Prostate gland (tissue), 2 donors: ENCODE measurements at regions not wholly inside any gene's neighbourhood (a gene's known extent, or its start where the extent isn't known, plus 50 kb on each side); places are given as distances from the start of the nearest gene placed in this dataset.

Experiments used
- DNase-seq: peaks from one replicate; pipeline ENCODE4 v3.0.0-alpha.2; 2019; ENCODE audit warnings: low spot score
- H3K27ac ChIP-seq, 2 donors: fragments of 200-600 bp; sonication (generic); 2 replicates each; pipeline ENCODE4 v1.5.1; 2017 to 2019
- H3K27me3 ChIP-seq: fragments of 200-600 bp; sonication (generic); replicated peaks from 2 replicates; pipeline ENCODE4 v1.5.1; 2019; ENCODE audit not compliant: insufficient read depth
- H3K36me3 ChIP-seq, 2 donors: fragments of 200-600 bp; sonication (generic); 1 replicate in 1 of 2; 2 replicates in 1 of 2; pipeline versions ENCODE4 v1.5.1 to v1.8.1; 2017 to 2019
- H3K4me1 ChIP-seq: fragments of 200-600 bp; sonication (generic); replicated peaks from 2 replicates; pipeline ENCODE4 v1.5.1; 2019
- H3K4me3 ChIP-seq, 2 donors: fragments of 200-600 bp; sonication (generic); 2 replicates each; pipeline ENCODE4 v1.5.1; 2017 to 2019
- H3K9me3 ChIP-seq: fragments of 200-600 bp; sonication (generic); 2 replicates; pipeline ENCODE4 v1.5.1; 2017
- CTCF ChIP-seq, 4 experiments: fragments of 200-600 bp in 2 of 4; fragments of 450-650 bp in 2 of 4; sonication (generic) in 2 of 4; IDR thresholded peaks; 1 replicate in 3 of 4; 2 replicates in 1 of 4; pipeline ENCODE4 v1.5.1; 2016 to 2019; ENCODE audit warnings: antibody characterized with exemption in 4 of 4, mild to moderate bottlenecking in 2 of 4, moderate library complexity in 2 of 4
- POLR2A ChIP-seq: fragments of 450-650 bp; IDR thresholded peaks from one replicate; pipeline ENCODE4 v1.6.1; 2016; ENCODE audit warnings: antibody characterized with exemption, mild to moderate bottlenecking
- POLR2AphosphoS5 ChIP-seq: sonication (generic); formaldehyde crosslinking; IDR thresholded peaks from one replicate; pipeline ENCODE4 v1.6.1; 2017; ENCODE audit warnings: antibody characterized with exemption
- WGBS: methylation state at CpG from one replicate; pipeline ENCODE4 v1.1.5; 2018; 5-methylcytosine and 5-hydroxymethylcytosine counted together
- intact Hi-C: fragments of 100-400 bp; cut with DNase I; formaldehyde crosslinking; loops from one replicate; pipeline ENCODE4 v1.14.2; 2022

- no peaks in the 10 kb centered on the region for H3K9me3 ChIP-seq
- no peak for DNase-seq
- H3K4me3 ChIP-seq = no peak overlapping the region
- H3K4me1 ChIP-seq = no peaks in the 10 kb centered on the region
- intact Hi-C loops = no loop called here
- TF ChIP-seq POLR2A = no peak
- TF ChIP-seq CTCF (IDR thresholded peaks at IDR 0.05) = no peak
- TF ChIP-seq POLR2AphosphoS5 = no peak
- no peaks in the 10 kb centered on the region for H3K36me3 ChIP-seq
- no peaks in the 10 kb centered on the region for H3K27me3 ChIP-seq
- WGBS = 86% methylated on average over 7 of the region's 7 CpGs
- no peak overlapping the region for H3K27ac ChIP-seq
Measured at GRCh38 chr6:19749722-19750121, 87.4 kb upstream of the ID4 start.

GRCh38 chr6:19752746-19753145 is 84.4 kb upstream of the ID4 start:
- Histone ChIP-seq H3K4me1 (no peaks in the 10 kb centered on the region), H3K27me3 (no peaks in the 10 kb centered on the region), H3K27ac (no peak overlapping the region), H3K4me3 (no peak overlapping the region), H3K9me3 (no peaks in the 10 kb centered on the region), H3K36me3 (no peaks in the 10 kb centered on the region)
- intact Hi-C loops = no loop called here
- no peak for TF ChIP-seq CTCF (IDR thresholded peaks at IDR 0.05)
- TF ChIP-seq POLR2AphosphoS5 = no peak
- TF ChIP-seq POLR2A = no peak
- DNase-seq = no peak
- WGBS = 84% methylated on average over 2 of the region's 2 CpGs

GRCh38 chr6:19753826-19754225 is 83.3 kb upstream of the ID4 start:
- no peaks in the 10 kb centered on the region for H3K9me3 ChIP-seq
- H3K4me3 ChIP-seq = no peak overlapping the region
- intact Hi-C loops = no loop called here
- no peak for DNase-seq
- H3K36me3 ChIP-seq = no peaks in the 10 kb centered on the region
- no peaks in the 10 kb centered on the region for H3K4me1 ChIP-seq
- no peak for TF ChIP-seq POLR2AphosphoS5
- no peak for TF ChIP-seq CTCF (IDR thresholded peaks at IDR 0.05)
- no peak for TF ChIP-seq POLR2A
- H3K27ac ChIP-seq = no peak overlapping the region
- WGBS = 72% methylated on average over 5 of the region's 5 CpGs
- H3K27me3 ChIP-seq = no peaks in the 10 kb centered on the region

- no peaks in the 10 kb centered on the region for H3K27me3 ChIP-seq
- no peaks in the 10 kb centered on the region for H3K4me1 ChIP-seq
- no peak overlapping the region for H3K27ac ChIP-seq
- no peak for DNase-seq
- 92% methylated on average over 2 of the region's 2 CpGs for WGBS
- H3K9me3 ChIP-seq = no peaks in the 10 kb centered on the region
- TF ChIP-seq CTCF (IDR thresholded peaks at IDR 0.05) (no peak), POLR2A (no peak), POLR2AphosphoS5 (no peak)
- intact Hi-C loops = no loop called here
- H3K36me3 ChIP-seq = no peaks in the 10 kb centered on the region
- no peak overlapping the region for H3K4me3 ChIP-seq
Measured at GRCh38 chr6:19754686-19755085, 82.5 kb upstream of the ID4 start.

GRCh38 chr6:19755181-19755580 is 82.0 kb upstream of the ID4 start:
- Histone ChIP-seq H3K27me3 (no peaks in the 10 kb centered on the region), H3K36me3 (no peaks in the 10 kb centered on the region), H3K27ac (no peak overlapping the region), H3K4me3 (no peak overlapping the region), H3K4me1 (no peaks in the 10 kb centered on the region), H3K9me3 (no peaks in the 10 kb centered on the region)
- intact Hi-C loops = no loop called here
- 77% methylated on average over 1 of the region's 1 CpG for WGBS
- no peak for DNase-seq
- TF ChIP-seq CTCF (IDR thresholded peaks at IDR 0.05) (no peak), POLR2A (no peak), POLR2AphosphoS5 (no peak)
